Esophagus squamous epithelium (tissue), 4 donors: ENCODE measurements at regions not wholly inside any gene's neighbourhood (a gene's known extent, or its start where the extent isn't known, plus 50 kb on each side); places are given as distances from the start of the nearest gene placed in this dataset.

Experiments used
- CTCF ChIP-seq, 6 experiments: fragments of 450-650 bp in 4 of 6; fragments of 200-600 bp in 2 of 6; sonication (generic) in 2 of 6; IDR thresholded peaks; one replicate each; pipeline ENCODE4 v1.5.1; 2016 to 2019; ENCODE audit warnings: antibody characterized with exemption in 6 of 6, mild to moderate bottlenecking in 4 of 6, moderate library complexity in 4 of 6
- POLR2A ChIP-seq, 4 donors: fragments of 450-650 bp; IDR thresholded peaks; one replicate each; pipeline ENCODE4 v1.6.1; 2017; ENCODE audit warnings: antibody characterized with exemption in 4 of 4, mild to moderate bottlenecking in 4 of 4, moderate library complexity in 3 of 4

- TF ChIP-seq CTCF (IDR thresholded peaks at IDR 0.05) (no peak), POLR2A (IDR thresholded peaks at IDR 0.05) (no peak)
Measured at GRCh38 chr2:194102546-194102945, 1554.5 kb upstream of the SLC39A10 start.
